ENCODE measurements at regions not wholly inside any gene's neighbourhood (a gene's known extent, or its start where the extent isn't known, plus 50 kb on each side); places are given as distances from the start of the nearest gene placed in this dataset.
"Not testable (repeated sequence)": the region's sequence is repeated elsewhere in the genome, so short reads cannot be mapped to it uniquely, and the experiment has no call there.

GRCh38 chr7:125924037-125924436, 994.4 kb upstream of the POT1 start:
- no peak overlapping the region for H3K4me3 ChIP-seq (ENCODE audit: low read length)
- Mint-ChIP-seq H3K27ac (no peak overlapping the region), H3K4me1 (ENCODE audit: low read depth) (no peaks in the 10 kb centered on the region), H3K4me3 (no peak overlapping the region), H3K9me3 (peaks cover 5% of the 10 kb centered on the region), H3K27me3 (no peaks in the 10 kb centered on the region), H3K36me3 (ENCODE audit: low read depth) (no peaks in the 10 kb centered on the region)
- no peaks in the 10 kb centered on the region for H3K4me1 ChIP-seq (ENCODE audit: insufficient read depth, low read length)
- ChIA-PET CTCF (no interaction called here), POLR2A (no interaction called here)
- no peaks in the 10 kb centered on the region for H3K36me3 ChIP-seq (ENCODE audit: insufficient read depth, low read length)
- TF ChIP-seq, protein P1, sequence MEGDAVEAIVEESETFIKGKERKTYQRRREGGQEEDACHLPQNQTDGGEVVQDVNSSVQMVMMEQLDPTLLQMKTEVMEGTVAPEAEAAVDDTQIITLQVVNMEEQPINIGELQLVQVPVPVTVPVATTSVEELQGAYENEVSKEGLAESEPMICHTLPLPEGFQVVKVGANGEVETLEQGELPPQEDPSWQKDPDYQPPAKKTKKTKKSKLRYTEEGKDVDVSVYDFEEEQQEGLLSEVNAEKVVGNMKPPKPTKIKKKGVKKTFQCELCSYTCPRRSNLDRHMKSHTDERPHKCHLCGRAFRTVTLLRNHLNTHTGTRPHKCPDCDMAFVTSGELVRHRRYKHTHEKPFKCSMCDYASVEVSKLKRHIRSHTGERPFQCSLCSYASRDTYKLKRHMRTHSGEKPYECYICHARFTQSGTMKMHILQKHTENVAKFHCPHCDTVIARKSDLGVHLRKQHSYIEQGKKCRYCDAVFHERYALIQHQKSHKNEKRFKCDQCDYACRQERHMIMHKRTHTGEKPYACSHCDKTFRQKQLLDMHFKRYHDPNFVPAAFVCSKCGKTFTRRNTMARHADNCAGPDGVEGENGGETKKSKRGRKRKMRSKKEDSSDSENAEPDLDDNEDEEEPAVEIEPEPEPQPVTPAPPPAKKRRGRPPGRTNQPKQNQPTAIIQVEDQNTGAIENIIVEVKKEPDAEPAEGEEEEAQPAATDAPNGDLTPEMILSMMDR (IDR thresholded peaks at IDR 0.05), result no peak
- intact Hi-C loops (cut with DNase I, micrococcal nuclease), result no loop called here
- ATAC-seq (ENCODE audit: poor library complexity) (no peak), DNase-seq (no peak)
- no peak overlapping the region for H3K27ac ChIP-seq (ENCODE audit: low read depth in 1 of 2, low read length in 2 of 2)
- no peaks in the 10 kb centered on the region for H3K27me3 ChIP-seq (ENCODE audit: control insufficient read depth in 1 of 2, insufficient read depth in 2 of 2, low read length in 2 of 2)
- no peaks in the 10 kb centered on the region for H3K9me3 ChIP-seq (ENCODE audit: control insufficient read depth in 1 of 2, insufficient read depth in 1 of 2, low read length in 2 of 2)

- H3K27ac ChIP-seq (ENCODE audit: low read depth in 1 of 2, low read length in 2 of 2); H3K4me3 ChIP-seq (ENCODE audit: low read length); DNase-seq; intact Hi-C loops (cut with DNase I, micrococcal nuclease); H3K4me3 Mint-ChIP-seq; H3K4me1 Mint-ChIP-seq (ENCODE audit: low read depth); CTCF ChIA-PET; POLR2A ChIA-PET; H3K36me3 Mint-ChIP-seq (ENCODE audit: low read depth); ATAC-seq (ENCODE audit: poor library complexity); H3K36me3 ChIP-seq (ENCODE audit: insufficient read depth, low read length); H3K4me1 ChIP-seq (ENCODE audit: insufficient read depth, low read length); H3K9me3 ChIP-seq (ENCODE audit: control insufficient read depth in 1 of 2, insufficient read depth in 1 of 2, low read length in 2 of 2); H3K27me3 Mint-ChIP-seq; H3K27ac Mint-ChIP-seq; H3K27me3 ChIP-seq (ENCODE audit: control insufficient read depth in 1 of 2, insufficient read depth in 2 of 2, low read length in 2 of 2): not testable (repeated sequence)
- peaks cover 16% of the 10 kb centered on the region for H3K9me3 Mint-ChIP-seq
Measured at GRCh38 chr7:125915381-125915948, 985.8 kb upstream of the POT1 start.

- H3K4me3 ChIP-seq (ENCODE audit: low read length), result no peak overlapping the region
- no peaks in the 10 kb centered on the region for H3K36me3 Mint-ChIP-seq (ENCODE audit: low read depth)
- ChIA-PET POLR2A (no interaction called here), CTCF (no interaction called here)
- H3K36me3 ChIP-seq (ENCODE audit: insufficient read depth, low read length), result no peaks in the 10 kb centered on the region
- H3K4me1 ChIP-seq (ENCODE audit: insufficient read depth, low read length), result no peaks in the 10 kb centered on the region
- TF ChIP-seq, protein P1 (IDR thresholded peaks at IDR 0.05), result no peak
- H3K27ac Mint-ChIP-seq, result no peak overlapping the region
- H3K27ac ChIP-seq (ENCODE audit: low read depth in 1 of 2, low read length in 2 of 2), result no peak overlapping the region
- H3K4me1 Mint-ChIP-seq (ENCODE audit: low read depth), result no peaks in the 10 kb centered on the region
- H3K9me3 Mint-ChIP-seq, result peaks cover 26% of the 10 kb centered on the region
- intact Hi-C loops (cut with DNase I, micrococcal nuclease), result no loop called here
- no peaks in the 10 kb centered on the region for H3K27me3 ChIP-seq (ENCODE audit: control insufficient read depth in 1 of 2, insufficient read depth in 2 of 2, low read length in 2 of 2)
- ATAC-seq (ENCODE audit: poor library complexity) (no peak), DNase-seq (no peak)
- H3K4me3 Mint-ChIP-seq, result no peak overlapping the region
- H3K9me3 ChIP-seq (ENCODE audit: control insufficient read depth in 1 of 2, insufficient read depth in 1 of 2, low read length in 2 of 2), result peaks cover 0 to 5% of the 10 kb centered on the region in 2 experiments
- H3K27me3 Mint-ChIP-seq, result no peaks in the 10 kb centered on the region
Measured at GRCh38 chr7:125908711-125909110, 979.1 kb upstream of the POT1 start.

DNA sequence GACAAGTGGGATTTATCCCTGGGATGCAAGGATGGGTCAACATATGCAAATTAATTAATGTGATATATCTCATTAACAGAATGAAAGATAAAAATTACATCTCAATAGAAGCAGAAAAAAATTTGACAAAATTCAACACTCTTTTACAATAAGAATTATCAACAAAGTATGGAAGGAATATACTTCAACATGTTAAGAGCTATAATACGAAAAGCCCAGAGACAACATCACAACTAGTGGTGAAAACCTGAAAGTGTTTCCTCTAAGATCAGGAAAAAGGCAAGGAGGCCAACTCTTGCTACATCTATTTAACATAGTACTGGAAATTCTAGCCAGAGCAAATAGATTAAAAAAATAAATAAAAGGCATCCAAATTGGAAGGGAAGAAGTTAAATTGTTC, 970.0 kb upstream of the POT1 start:
- H3K4me3 Mint-ChIP-seq, result no peak overlapping the region
- Histone ChIP-seq H3K27me3 (ENCODE audit: control insufficient read depth in 1 of 2, insufficient read depth in 2 of 2, low read length in 2 of 2) (no peaks in the 10 kb centered on the region), H3K4me1 (ENCODE audit: insufficient read depth, low read length) (no peaks in the 10 kb centered on the region), H3K27ac (ENCODE audit: low read depth in 1 of 2, low read length in 2 of 2) (no peak overlapping the region), H3K9me3 (ENCODE audit: control insufficient read depth in 1 of 2, insufficient read depth in 1 of 2, low read length in 2 of 2) (no peaks in the 10 kb centered on the region), H3K4me3 (ENCODE audit: low read length) (no peak overlapping the region), H3K36me3 (ENCODE audit: insufficient read depth, low read length) (no peaks in the 10 kb centered on the region)
- TF ChIP-seq, protein P1 (IDR thresholded peaks at IDR 0.05), result no peak
- H3K36me3 Mint-ChIP-seq (ENCODE audit: low read depth), result no peaks in the 10 kb centered on the region
- DNase-seq, result no peak
- no peaks in the 10 kb centered on the region for H3K27me3 Mint-ChIP-seq
- intact Hi-C loops (cut with DNase I, micrococcal nuclease), result no loop called here
- CTCF ChIA-PET, result no interaction called here
- no peak for ATAC-seq (ENCODE audit: poor library complexity)
- H3K9me3 Mint-ChIP-seq, result peaks cover 7% of the 10 kb centered on the region
- H3K27ac Mint-ChIP-seq, result no peak overlapping the region
- POLR2A ChIA-PET, result no interaction called here
- no peaks in the 10 kb centered on the region for H3K4me1 Mint-ChIP-seq (ENCODE audit: low read depth)

Data from CD4-positive, alpha-beta T cell (primary cell).